Stimulated activated CD8-positive, alpha-beta memory T cell treated with anti-CD3 and anti-CD28 coated beads, Interleukin-12 subunit alpha, Interleukin-12 subunit beta, amount 100 ng/mL, for 24 hours (primary cell): ENCODE measurements at regions not wholly inside any gene's neighbourhood (a gene's known extent, or its start where the extent isn't known, plus 50 kb on each side); places are given as distances from the start of the nearest gene placed in this dataset.
"Not testable (repeated sequence)": the region's sequence is repeated elsewhere in the genome, so short reads cannot be mapped to it uniquely, and the experiment has no call there.

ENCODE experiments used
- DNase-seq: peaks from one replicate; pipeline ENCODE4 v3.0.0-alpha.2; 2020; ENCODE audit errors: extremely low read depth

GRCh38 chr5:89350684-89351083 lies 467.7 kb upstream of the MEF2C start:
- no peak for DNase-seq

DNA sequence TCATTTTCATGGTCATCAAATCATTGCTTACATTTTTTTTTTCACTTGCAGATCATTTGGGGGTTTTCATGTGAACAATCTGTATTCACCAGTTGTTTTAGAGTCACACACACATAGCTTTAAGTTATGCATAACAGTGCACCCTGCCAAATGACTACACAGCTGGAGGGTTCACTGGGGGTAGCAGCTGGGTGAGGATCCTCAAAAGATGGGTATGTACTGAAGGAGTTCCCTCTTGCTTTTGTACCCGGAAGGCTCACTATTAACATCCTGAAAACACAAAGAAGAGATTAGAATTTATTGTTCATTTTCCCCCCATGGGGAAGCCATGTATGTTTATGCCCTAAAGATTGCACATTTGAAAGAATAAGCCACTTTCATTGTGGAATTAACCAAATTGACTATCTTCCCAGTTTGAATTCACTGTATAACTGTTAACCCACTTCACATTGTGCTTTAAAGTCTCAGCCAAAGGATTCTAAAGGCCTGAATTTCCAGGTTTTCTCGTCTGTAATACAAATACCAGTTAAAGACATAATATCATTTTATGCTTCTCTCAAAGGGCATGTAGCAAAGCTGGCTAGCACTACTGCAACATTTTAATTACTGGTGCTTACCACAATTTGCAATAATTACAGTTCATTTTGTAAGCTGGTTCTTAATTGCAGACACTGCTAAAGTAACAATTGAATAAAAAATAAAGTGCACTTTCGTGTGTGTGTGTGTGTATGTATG lies 466.4 kb upstream of the MEF2C start:
- DNase-seq = no peak

- no peak for DNase-seq
Observed at GRCh38 chr5:89346573-89346972, 463.6 kb upstream of the MEF2C start.

- DNase-seq = no peak
Observed at GRCh38 chr5:89343666-89344065, 460.7 kb upstream of the MEF2C start.

- DNase-seq = no peak
Observed at GRCh38 chr5:89342106-89342876, 459.3 kb upstream of the MEF2C start.

- no peak for DNase-seq
Observed at GRCh38 chr5:89338935-89339334, 456.0 kb upstream of the MEF2C start.

DNA sequence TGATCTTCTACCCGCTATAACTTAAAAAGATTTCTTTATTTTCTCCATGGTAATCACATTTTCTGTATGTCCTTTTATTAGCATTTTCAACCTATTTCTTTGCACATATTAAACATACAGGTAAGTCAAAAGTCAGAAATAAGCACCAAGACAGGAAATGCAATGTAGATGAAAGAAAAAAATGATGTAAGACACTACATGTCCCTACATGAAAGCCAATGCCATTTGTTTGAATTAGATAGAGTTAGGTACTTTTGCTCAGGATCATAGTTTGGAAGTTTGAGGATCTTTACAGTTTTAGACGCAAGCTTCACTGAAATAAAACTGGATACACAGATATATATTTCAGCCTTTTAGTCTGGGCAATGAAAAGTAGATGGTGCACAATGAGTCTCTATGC lies 453.1 kb upstream of the MEF2C start:
- DNase-seq = no peak

DNA sequence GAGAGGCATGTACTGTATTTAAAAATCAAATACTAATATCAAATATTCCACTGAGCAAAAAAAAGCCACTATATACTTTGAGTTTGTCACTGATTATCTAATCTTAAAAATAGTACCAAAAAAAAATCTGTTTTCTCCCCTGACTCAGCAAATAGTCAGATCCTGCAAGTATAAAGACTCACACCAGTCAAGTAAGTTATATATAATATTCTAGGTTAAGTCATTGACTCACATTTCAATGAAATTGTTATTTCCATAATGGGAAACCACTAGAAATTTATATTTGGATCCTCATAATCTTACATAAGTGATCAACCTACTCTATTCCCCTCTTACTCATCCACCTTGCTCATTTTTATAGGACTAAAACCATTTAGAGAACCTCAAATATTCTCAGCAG lies 447.2 kb upstream of the MEF2C start:
- DNase-seq = no peak

DNA sequence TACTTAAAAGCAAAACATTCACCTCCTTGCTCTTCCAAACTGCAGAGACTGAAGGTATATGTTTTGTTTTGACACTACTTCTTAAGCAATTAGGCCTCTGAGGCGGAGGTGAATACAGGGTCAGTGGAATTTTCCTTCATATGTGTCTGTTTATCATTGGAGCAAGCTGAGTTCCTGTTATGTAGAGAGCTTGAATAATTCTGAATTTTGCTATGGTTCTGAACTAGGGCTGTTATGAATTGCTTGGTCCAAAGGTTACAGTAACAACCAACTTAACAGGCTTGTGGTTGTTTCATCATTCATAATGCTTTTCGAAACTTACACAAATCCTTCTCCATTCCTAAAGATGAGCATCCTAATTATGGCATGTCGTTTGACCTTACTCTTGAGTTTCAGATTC lies 444.6 kb upstream of the MEF2C start:
- DNase-seq = no peak

DNA sequence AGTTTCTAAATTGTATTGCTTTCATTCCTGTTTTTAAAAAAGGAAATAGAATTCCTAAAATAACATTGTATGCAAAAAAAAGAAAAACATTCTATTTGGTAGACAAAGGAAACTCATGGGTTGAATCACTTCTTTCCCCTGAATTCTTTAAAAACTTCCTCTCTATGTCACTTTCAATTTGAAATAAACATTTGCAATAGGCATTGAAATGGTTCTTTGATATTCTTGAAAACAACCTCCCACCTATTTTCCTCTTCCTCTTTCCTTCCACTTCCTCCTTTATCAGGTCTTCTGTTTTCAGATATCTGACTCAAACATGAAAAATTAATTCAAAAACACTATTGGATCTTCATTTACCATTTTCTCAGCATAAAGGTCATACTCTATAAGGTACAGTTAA lies 442.0 kb upstream of the MEF2C start:
- DNase-seq = no peak

GRCh38 chr5:89320421-89321277 lies 437.7 kb upstream of the MEF2C start:
- DNase-seq = no peak

GRCh38 chr5:89317838-89318237 lies 434.9 kb upstream of the MEF2C start:
- not testable (repeated sequence) for DNase-seq

- DNase-seq = no peak
Observed at GRCh38 chr5:89315286-89316100, 432.5 kb upstream of the MEF2C start.

DNA sequence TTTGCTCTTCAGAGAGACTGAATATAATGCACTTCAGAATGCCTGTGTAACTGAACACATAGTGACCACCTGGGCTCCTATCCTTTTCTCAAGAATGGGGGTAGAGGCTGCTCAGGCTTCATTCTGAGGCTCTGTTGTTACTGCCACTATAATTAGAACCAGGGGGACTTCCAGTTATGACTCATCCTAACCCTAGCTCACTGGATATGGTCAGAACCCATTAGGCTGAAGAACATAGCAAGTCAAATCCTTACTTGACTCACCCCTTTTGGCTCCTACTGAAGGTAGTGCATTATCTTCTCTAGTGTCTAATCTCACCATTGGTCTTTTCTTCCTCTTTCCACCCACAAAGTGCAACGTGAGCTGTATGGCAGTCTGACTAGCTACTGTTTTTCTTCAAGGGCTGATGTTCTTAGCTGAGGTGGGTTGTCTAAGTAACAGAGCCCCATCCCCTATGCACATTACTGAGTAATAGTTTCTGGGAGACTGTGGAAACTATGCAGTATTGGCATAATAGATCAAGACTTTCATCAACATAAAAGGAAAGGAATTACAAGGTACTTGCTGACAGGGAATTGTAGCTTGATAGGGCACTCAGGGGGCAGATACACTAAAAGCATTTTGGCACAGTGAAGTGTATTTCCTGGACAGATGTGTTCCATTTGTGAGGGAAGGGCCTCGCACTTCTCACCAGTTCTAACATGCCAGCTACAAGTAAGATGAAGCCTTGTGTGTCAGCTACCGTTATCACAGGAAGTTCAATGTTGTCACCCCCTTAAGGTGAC lies 431.0 kb upstream of the MEF2C start:
- no peak for DNase-seq

- no peak for DNase-seq
Observed at GRCh38 chr5:89313044-89313443, 430.1 kb upstream of the MEF2C start.

- no peak for DNase-seq
Observed at GRCh38 chr5:89309268-89309667, 426.3 kb upstream of the MEF2C start.

DNA sequence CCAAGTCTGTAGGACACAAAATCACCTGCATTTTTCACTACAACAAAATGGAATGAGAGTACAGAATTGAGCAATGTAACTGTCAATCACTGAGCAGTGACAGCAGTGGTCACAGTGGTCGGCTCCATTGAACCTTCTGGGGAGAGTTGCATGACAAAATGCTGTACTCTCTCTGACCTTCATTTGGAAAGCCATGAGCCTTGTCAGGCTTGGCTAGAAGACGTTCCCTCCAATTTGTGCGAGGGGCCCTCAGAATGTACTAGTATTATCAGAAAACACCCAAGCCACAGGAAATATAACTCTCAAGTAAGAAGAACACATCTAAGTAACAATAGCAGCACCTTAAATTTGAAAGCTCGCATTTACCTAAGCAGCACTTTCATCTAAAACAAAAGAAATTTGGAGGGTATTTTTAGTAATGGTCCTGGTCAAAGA lies 425.6 kb upstream of the MEF2C start:
- DNase-seq = no peak

- no peak for DNase-seq
Observed at GRCh38 chr5:89307972-89308371, 425.0 kb upstream of the MEF2C start.

DNA sequence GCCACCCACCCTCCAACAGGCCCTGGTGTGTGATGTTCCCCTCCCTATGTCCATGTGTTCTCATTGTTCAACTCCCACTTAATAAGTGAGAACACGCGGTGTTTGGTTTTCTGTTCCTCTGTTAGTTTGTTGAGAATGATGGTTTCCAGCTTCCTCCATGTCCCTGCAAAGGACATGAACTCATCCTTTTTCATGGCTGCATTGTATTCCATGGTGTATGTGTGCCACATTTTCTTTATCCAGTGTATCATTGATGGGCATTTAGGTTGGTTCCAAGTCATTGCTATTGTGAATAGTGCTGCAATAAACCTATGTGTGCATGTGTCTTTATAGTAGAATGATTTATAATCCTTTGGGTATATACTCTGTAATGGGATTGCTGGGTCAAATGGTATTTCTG lies 424.2 kb upstream of the MEF2C start:
- not testable (repeated sequence) for DNase-seq

- DNase-seq = no peak
Observed at GRCh38 chr5:89303033-89303480, 420.1 kb upstream of the MEF2C start.
